NCI-H460 (cell line): ENCODE measurements at regions not wholly inside any gene's neighbourhood (a gene's known extent, or its start where the extent isn't known, plus 50 kb on each side); places are given as distances from the start of the nearest gene placed in this dataset.

Experiments used
- DNase-seq: peaks from one replicate; pipeline ENCODE4 v3.0.0-alpha.2; 2016; ENCODE audit warnings: low read depth; ENCODE audit errors: extremely low read depth

DNA sequence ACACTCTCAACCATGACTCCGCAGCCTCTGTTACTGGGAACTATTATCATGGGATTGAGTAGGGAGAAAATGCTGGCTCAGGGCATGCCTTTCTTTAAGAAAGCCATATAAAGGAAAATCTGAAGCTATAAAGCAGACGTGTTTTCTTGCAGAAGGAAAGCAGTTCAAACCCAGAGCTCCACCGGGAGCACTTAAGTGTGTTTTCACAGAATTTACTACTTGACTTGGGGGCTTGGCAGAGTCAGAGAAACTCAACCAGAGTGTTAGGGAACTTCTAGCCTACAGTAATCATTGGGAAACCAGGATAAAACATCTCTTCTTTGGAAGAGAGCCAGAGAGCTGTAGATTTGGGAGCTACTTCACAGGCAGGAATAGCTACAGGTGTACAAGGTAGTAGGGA is 283.4 kb upstream of the ADRA1B start:
- no peak for DNase-seq

DNA sequence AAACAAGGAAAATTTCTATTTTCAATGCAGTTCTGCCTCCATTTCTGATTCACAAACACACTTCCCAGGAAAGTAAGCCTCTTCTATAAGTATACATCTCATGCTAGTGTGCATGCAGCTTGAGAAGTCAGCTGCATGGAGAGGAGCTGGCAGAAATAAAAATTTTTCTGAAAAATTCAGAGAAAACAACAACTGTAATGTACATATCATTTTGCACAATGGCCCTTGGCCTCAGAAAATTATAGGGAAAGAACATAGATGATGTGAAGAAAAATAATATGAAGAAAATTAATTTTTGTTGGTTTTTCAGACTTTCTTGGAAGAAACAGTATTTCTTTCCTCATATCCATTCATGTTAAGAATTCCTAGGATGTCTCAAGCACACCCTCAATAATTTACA is 277.8 kb upstream of the ADRA1B start:
- no peak for DNase-seq

DNA sequence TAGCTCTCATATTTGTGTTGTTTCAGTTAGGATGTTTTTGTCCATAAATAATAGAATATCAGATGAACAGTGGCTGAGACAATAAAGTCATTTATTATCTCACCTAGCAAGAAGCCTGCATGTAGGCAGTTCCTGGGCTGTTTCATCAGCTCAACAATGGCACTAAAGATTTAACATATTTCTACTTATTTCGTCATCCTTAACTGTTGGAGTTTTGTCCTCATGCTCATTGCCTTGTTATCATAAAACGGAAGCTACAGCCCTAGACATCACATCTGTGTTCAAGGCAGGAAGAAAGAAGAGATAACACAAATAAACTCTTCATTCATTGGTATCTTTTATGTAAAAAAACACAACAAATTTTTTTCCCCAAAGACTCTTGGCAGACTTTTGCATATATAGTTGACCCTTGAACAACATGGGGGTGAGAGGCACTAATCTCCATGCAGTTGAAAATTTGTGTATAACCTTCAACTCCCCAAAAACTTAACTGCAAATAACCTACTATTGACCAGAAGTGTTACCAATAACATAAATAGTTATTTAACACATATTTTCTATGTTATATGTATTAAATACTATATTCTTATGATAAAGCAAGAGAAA is 277.2 kb upstream of the ADRA1B start:
- DNase-seq: peak; percentile 13

DNA sequence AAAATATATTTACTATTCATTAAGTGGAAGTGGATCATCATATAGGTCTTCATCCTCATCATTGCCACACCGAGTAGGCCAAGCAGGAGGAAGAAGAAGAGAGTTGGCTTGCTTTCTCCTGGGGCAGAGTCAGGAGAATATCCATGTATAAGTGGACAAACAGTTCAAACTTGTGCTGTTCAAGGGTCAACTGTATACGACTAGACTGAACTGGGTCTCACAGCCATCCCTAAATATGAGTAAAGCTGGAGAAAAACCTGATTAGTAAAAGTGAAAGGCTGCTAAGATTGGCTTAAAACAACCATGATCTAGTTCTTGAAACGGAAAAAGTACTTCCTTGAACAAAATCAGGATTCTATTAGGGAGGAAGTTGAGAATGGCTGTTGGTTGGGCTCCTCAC is 276.7 kb upstream of the ADRA1B start:
- DNase-seq: no peak

DNA sequence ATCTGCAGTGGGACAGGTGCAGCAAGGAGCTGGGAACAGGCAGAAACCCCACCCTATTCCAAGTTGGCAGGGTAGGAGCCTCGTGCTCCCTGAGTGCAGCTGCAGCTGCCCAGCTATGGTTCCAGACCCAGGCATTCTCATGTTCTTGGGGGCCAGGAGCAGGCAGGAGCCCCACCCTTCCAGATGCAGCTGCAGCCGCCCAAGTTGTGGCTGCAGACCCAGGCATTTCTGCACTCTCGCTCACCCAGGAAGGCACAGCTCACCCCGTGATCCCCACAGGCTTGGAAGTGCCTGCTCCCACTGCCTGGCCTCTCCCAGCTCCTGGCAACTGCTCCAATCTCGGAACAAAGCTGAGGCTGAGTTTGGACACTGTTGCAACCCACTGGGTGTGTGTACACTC is 275.8 kb upstream of the ADRA1B start:
- no peak for DNase-seq

DNA sequence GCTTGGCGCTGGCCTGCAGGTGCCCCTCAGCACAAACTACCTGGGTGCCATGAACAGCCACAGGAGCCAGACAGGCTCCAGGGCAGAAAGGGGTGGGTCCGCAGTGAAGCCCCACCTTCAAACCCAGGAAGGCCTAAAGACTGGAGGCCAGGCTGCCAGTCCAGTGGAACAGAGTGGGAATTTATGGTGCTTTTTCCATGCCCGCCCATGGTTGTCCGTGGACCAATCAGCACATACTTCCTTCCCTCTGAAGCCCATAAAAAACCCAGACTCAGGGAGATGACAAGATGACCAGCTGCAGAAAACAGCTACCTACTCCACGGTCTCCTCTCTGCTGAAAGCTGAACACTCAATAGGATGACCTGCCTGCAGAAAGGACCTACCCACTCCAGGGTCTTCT is 275.4 kb upstream of the ADRA1B start:
- DNase-seq: no peak

DNA sequence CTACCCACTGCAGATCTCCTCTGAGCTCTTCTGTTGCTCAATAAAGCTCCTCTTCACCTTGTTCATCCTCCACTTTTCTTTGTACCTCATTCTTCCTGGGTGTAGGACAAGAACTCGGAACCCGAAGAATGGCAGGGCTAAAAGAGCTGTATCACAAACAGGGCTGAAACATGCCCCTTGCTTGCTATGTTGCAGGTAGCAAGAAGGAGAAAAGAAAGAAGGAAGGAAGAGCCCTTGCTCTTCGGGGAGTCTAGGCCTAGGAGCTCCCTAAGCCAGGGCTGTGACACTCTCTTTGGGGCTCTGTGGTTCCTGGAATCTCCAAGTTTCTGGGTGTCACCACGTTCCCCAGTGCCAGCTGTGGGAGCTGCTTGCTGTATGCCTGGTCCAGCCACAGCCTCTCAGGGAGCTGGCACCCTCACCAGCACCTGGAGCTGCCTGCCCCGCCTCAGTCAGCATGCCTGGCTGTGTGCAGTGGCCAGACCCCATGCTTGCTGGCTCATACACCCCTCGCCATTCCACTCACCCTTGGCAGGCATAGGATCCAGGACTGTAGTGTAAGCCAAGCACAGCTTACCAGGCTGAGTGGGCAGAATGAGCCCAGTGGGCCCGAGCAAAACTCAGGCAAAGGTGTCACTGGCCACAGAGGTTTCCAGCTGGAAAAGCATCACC is 274.8 kb upstream of the ADRA1B start:
- no peak for DNase-seq

DNA sequence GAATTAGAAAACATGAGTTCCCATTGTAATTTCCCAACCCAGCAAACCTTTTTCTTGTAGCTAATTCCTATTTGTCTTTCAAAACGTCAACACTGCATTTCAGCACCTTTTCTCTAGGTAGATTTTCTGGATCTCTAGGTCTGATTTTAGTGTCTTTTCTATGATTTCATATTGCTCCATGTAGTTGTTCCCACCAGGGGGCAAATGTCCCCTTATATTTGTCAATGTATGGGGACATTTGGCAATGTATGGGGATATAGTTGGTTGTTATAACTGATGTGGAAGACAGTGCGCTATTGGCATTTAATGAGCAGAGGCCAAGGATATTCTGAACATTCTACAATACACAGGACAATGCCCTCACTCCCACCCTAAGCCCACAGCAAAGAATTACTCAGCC is 273.9 kb upstream of the ADRA1B start:
- no peak for DNase-seq

DNA sequence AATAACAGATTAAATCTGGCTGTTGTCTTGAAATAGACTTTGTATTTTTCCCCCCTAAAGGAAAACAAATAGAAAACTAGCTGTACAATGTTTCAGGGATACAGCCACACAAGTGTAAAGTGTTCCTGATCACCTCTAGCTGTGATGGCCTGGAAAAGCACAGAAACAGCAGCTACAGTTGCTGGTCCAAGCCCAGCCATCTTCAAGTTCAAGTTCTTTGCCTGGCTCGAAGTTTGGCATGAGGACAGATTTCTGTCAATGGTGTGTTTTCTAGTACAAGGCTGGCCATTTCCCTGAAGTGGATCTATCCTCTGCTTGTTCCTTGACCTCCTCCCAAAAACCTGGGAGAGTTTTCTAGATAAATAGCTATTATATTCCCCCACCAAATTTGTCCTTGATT is 272.2 kb upstream of the ADRA1B start:
- DNase-seq: no peak

DNA sequence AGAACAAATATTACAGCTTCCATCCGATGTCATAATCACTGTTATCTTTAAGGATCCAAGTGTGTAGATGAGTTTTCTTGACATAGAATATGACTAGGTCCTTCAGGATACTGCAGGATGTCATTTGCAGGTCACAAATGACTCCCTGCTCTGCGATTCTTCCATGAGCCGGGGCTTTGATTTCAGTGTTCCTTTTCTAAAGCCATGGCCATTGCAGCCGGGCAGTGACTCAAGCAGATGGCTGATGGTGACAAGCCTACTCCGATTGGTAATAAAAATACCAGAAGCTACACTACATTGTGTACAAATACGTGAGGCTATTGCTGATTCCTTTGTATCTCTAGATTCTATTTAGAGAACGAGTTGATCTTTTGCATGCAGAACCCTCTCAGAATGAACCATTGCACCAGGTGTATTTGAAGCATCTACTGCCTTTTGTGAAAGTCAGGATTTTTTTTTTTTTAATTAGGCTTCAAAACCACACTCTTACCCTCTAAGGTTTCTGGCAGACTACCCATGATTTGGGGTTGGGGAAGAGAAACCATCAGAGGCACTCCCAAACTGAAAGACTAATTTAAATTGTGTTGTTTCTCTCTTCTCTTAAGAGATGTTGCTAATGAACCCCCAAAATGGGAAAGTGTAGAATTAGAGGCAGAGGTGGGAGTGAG is 271.0 kb upstream of the ADRA1B start:
- DNase-seq: no peak

DNA sequence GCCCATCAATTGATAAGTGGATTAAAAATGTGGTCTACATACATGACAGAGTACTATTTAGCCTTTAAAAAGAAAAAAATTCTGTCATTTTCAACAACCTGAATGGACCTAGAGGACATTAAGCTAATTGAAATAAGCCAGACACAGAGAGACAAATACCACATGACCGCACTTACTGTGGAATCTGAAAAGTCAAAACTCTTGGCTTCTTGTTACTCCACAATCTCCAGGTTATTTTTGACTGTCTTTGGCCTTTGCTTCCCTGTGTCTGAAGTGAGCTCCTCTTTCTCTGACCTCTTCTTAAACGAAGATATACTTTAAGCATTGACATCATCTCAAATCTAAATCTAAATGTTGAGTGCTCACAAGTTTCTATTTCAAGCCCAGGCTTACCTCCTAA is 265.5 kb upstream of the ADRA1B start:
- no peak for DNase-seq

DNA sequence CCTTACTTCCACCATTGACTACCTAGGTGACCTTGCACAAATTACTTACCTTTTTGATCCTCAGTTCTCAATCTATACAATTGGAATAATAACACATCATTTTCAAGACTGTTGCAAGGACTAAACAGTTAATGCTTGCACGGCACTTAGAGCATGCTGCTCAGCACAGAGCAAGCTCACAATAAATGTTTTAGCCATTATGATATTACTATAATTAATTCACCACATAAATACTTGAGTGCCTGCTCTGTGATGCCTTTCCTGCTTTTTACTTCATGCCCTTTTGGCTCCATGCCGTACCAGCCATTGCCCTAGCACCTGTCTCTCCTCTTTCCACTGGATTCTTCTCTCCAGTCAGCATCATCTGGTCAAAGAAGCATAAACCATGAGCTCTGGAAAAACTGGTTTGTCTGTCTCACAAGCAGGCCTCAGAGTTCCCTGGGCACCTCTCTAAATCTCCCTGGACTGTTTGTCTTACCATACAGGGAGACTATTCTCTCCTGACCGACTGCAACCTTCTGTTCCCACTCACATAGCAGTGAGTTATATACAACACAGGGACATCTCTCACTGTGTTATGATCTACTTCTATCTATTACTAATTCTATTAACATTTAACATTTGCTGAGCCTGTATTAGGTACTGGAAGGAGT is 260.4 kb upstream of the ADRA1B start:
- no peak for DNase-seq

DNA sequence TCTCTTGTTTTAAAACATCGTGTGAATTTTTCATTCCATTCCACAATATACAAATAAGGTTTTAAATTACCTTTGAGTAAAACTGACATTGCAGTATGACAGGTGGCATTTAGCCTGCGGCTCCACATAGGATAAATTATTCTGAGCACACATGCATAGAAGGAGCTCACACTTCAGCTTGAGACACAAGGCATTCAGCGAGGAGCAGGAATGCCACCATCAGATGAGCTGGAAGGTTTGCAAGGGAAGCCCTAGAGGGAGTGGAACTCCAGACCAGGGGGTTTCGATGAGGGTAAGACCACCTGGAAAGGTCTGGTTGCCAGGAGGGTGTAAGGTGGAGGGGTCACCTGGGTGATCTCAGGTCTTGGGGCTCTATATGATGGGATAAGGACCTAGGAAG is 259.0 kb upstream of the ADRA1B start:
- no peak for DNase-seq

DNA sequence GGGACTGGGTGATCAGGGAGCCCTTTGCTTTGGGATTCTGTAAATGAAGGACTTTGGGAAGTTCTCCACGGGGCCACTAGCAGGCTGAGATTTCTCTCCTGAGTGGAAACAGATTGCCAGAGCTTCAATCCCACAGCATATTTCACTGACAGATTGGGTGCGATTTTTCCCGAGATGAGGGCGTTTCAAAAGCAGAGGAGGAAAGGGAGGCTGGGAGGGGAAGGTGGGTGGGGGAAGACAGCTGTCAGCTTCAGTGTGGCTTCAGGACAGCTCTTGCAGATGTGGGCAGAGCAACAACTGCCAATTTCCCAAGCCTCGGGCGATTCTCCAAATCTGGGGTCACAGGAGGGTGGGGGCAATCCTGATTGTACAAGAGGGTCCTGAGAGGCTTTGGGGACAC is 258.5 kb upstream of the ADRA1B start:
- DNase-seq: no peak

DNA sequence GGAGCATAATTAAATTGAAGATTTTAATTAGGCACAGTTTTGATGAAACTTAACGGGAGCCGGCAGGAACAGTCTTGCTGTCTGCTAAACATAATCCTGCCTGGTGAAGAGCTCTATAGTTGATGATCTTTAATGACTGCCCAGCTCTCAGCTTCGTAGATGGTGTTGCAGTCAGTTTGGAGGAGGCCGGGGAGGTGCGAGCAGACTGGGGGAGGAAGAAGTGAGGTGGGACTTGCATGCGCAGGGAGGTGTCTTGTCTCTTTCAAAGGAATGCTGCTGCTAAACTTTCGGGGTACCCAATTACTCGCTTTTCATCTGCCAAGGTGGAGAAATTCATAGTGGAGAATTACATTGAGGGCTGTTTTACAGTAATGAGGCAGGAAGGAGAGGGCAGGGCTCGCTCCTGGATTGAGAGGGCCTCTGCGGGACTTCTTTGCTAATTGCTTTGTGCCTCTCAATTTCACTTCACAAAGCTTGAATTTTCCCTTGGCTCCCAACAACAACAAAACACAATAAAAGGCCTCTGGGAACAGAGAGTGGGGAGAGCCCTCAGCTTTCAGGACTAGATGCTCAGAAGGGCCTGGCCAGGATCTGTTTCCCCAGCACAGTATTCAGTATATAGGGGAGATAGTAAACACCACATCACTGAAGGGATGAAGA is 257.9 kb upstream of the ADRA1B start:
- DNase-seq: no peak

DNA sequence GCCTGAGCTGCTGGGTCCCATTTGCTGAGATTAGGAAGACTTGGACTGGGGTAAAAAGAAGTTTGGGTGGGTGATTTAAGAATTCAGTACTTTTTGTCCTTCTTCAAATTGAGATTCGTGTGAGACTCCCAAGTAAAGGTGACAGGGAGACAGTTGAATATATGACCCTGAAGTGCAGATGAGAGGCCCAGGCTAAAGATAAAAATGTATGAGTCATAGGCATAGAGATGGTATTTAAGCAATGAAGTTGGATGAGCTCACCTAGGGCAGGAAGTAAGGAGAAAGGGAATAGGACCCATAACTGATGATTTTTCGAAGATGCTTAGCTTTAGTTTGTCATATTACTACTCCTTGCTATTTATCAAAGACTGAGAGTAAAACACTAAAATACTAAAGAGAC is 255.9 kb upstream of the ADRA1B start:
- DNase-seq: no peak

DNA sequence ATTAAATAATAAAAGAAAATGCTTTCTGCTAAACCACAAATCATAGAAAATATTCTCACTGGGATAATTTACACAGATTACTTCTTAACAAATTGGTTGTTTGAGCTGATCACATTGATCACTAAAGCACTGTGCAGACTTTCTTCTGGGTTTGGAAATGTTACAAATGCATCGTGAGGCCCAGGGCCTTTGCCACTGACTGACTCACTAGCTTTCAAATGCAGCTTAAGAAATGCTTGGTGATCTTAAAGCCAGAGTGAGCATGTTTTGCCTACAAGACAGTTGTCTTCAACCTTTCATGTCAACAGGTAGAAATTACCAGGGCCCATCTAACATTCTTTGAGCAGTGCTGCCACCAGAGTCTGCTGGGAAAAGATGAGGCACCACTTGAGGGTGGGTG is 252.3 kb upstream of the ADRA1B start:
- no peak for DNase-seq

DNA sequence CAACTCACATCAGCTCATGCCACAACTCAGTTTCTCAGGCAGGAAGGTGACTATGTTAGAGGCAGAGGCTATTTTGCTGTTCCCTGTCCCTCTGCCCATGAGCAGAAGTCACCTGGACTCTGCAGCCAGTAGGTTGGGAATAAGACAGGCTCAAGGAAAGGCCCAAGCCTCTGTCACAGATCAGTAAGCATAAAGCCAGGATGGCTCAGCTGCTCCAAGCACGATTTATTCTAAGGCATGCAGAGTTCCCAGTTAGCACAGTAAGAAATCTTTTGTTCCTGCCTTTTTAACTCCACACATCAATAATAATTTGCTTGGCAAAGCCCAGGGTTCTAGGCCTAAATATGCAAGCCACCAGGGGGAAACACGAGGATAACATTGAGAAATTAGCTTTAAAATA is 249.0 kb upstream of the ADRA1B start:
- no peak for DNase-seq

DNA sequence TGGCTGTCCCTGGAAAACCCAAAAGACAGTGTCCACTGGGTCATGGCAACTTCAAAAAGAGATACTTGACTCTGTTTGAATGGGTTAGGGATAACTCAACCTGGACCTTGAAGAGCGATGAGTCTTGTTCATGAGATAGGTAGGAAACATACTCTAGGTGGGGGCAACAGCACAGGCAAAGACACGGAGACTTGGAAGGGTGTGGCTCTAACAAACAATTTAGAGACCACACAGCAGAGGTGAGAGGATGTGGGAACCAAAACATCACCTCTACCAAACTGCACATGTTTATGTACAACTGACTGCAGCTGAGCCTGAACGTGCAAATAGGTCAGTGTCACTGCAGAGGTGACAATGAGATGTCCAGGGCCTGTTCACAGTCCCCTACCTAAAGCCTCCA is 247.7 kb upstream of the ADRA1B start:
- DNase-seq: no peak

DNA sequence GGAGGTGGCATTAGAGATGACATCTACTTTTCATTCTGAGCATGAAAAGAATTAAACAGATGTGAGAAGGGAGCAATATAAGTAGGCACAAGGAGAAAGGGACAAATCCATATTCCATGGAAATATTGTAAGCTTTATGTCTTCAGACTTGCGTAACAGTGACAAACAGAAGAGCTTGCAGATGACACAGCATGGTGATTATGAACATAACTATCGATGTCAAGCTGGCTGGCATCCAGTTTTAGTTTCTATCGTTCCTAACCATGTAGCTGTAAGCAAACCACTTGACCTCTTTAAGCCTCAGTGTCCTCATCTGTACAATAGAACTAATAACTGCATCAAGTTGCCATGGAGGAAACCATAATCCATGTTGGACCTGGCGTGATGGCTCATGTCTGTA is 246.7 kb upstream of the ADRA1B start:
- no peak for DNase-seq

DNA sequence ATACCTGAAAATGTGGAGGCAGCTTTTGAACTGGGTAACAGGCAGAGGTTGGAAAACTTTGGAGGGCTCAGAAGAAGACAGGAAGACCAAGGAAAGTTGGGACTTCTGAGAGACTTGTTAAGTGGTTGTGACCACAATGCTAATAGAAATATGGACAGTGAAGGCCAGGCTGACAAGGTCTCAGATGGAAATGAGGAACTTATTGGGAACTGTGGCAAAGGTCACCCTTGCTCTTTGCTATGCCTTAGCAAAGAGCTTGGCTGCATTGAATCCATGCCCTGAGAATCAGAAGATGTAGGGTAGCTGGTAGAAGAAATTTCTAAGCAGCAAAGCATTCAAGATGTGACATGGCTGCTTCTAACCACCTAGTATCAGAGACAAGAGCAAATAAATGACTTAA is 244.4 kb upstream of the ADRA1B start:
- DNase-seq: no peak
